ENCODE measurements at regions not wholly inside any gene's neighbourhood (a gene's known extent, or its start where the extent isn't known, plus 50 kb on each side); places are given as distances from the start of the nearest gene placed in this dataset.

DNA sequence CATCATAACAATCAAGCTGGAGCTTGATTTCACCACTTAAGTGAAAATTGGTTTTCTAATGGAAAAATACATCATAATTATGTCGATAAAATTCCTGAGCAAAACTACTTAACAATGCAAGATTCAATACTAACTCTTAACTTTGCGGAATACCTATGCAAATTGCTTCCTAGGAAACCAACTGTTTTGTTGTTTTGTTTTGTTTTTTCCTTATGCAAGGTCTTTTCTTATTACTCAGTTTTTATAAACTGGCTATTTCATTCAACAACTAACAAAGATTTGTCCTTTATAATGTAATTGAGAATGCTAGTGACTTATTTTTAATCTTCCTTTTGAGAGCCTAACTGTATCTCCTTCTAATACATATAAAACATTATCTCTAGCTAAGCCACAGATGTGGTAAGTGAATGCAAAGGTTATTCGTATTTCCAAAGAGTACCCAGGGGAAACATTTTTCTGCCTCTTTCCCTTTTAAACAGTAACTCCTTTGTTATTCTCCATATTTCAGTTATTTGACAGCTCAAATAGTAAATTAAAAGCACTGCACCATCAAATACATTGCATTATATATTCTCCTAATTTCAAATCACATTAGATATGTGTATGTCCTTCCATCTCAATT lies 609.4 kb downstream of the SLCO4C1 start:
- Histone ChIP-seq H3K23me2 (ENCODE audit: insufficient read length, low read depth, low read length, poor library complexity, severe bottlenecking) (no peaks in the 10 kb centered on the region), H3K27ac (ENCODE audit: insufficient read length, low read depth, low read length) (no peak overlapping the region), H2BK120ac (ENCODE audit: low read depth, low read length, poor library complexity, severe bottlenecking) (no peak overlapping the region), H3K79me1 (ENCODE audit: insufficient read depth, low read depth, low read length, poor library complexity, severe bottlenecking) (no peaks in the 10 kb centered on the region), H2BK12ac (ENCODE audit: insufficient read length, low read depth, low read length) (no peak overlapping the region), H2AFZ (ENCODE audit: low read length) (no peak overlapping the region), H3K79me2 (ENCODE audit: insufficient read depth, low read length) (no peaks in the 10 kb centered on the region), H2BK20ac (ENCODE audit: low read depth, low read length, poor library complexity, severe bottlenecking) (no peak overlapping the region), H3K4me1 (ENCODE audit: insufficient read depth, low read length) (no peaks in the 10 kb centered on the region), H3K9me3 (ENCODE audit: control insufficient read depth, low read depth, low read length) (no peaks in the 10 kb centered on the region), H4K91ac (ENCODE audit: insufficient read length, low read depth, low read length) (no peak overlapping the region), H4K5ac (ENCODE audit: insufficient read length, low read depth, low read length) (no peak overlapping the region), H2BK15ac (ENCODE audit: low read depth, low read length) (no peak overlapping the region), H2AK5ac (ENCODE audit: insufficient read length, low read length) (no peak overlapping the region), H3K4me2 (ENCODE audit: insufficient read depth, insufficient read length, low read length) (no peak overlapping the region), H3K27me3 (ENCODE audit: insufficient read depth, low read length) (no peaks in the 10 kb centered on the region), H3K23ac (ENCODE audit: insufficient read length, low read depth, low read length) (no peak overlapping the region), H3K4ac (ENCODE audit: low read depth, low read length) (no peak overlapping the region), H4K20me1 (ENCODE audit: control insufficient read depth, insufficient read depth, insufficient read length) (no peaks in the 10 kb centered on the region), H3K56ac (ENCODE audit: insufficient read length, low read depth, low read length) (no peak overlapping the region), H3T11ph (ENCODE audit: low read length) (no peak overlapping the region), H3K18ac (ENCODE audit: insufficient read length, low read depth, low read length) (no peak overlapping the region), H2BK5ac (ENCODE audit: insufficient read length, low read length) (no peak overlapping the region), H4K8ac (replicated peaks; ENCODE audit: insufficient read length, low read depth, low read length) (no peak overlapping the region), H3K9ac (ENCODE audit: extremely low read depth, insufficient read length, low read length) (no peak overlapping the region), H3K14ac (ENCODE audit: insufficient read depth, low read length) (no peak overlapping the region)
- Mint-ChIP-seq H3K27ac (peak overlapping the region in 2 of 3 experiments; percentile 87 to 98; a peak in 4 of 7 replicates), H3K36me3 (ENCODE audit: insufficient read depth in 1 of 3, low read depth in 3 of 3) (no peaks in the 10 kb centered on the region; a peak in 1 of 7 replicates), H3K9me3 (no peaks in the 10 kb centered on the region), H3K4me1 (peaks cover 24 to 41% of the 10 kb centered on the region in 2 experiments), H3K27me3 (ENCODE audit: low read depth) (no peaks in the 10 kb centered on the region), H3K4me3 (no peak overlapping the region)
- WGBS (ENCODE audit: extremely low coverage, insufficient read length, low lambda C conversion rate) = no CpG with 5 or more reads among the region's 3 CpGs
- no peak for DNase-seq
- TF ChIP-seq, protein P1, sequence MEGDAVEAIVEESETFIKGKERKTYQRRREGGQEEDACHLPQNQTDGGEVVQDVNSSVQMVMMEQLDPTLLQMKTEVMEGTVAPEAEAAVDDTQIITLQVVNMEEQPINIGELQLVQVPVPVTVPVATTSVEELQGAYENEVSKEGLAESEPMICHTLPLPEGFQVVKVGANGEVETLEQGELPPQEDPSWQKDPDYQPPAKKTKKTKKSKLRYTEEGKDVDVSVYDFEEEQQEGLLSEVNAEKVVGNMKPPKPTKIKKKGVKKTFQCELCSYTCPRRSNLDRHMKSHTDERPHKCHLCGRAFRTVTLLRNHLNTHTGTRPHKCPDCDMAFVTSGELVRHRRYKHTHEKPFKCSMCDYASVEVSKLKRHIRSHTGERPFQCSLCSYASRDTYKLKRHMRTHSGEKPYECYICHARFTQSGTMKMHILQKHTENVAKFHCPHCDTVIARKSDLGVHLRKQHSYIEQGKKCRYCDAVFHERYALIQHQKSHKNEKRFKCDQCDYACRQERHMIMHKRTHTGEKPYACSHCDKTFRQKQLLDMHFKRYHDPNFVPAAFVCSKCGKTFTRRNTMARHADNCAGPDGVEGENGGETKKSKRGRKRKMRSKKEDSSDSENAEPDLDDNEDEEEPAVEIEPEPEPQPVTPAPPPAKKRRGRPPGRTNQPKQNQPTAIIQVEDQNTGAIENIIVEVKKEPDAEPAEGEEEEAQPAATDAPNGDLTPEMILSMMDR (conservative IDR thresholded peaks at IDR 0.05) = no peak

Measured in H9 (cell line).